Sigmoid colon (tissue), 6 donors: ENCODE measurements at regions not wholly inside any gene's neighbourhood (a gene's known extent, or its start where the extent isn't known, plus 50 kb on each side); places are given as distances from the start of the nearest gene placed in this dataset.
"Not testable (repeated sequence)": the region's sequence is repeated elsewhere in the genome, so short reads cannot be mapped to it uniquely, and the experiment has no call there.

Source experiments
- DNase-seq: peaks from one replicate; pipeline ENCODE4 v3.0.0-alpha.2; 2019
- H3K27ac ChIP-seq, 4 donors: fragments of 200-600 bp; sonication (generic); one replicate each; pipeline ENCODE4 v1.5.1; 2016 to 2019; ENCODE audit warnings: mild to moderate bottlenecking in 1 of 4
- H3K27me3 ChIP-seq, 3 donors: fragments of 200-600 bp; sonication (generic); one replicate each; pipeline ENCODE4 v1.5.1; 2019; ENCODE audit warnings: mild to moderate bottlenecking in 1 of 3
- H3K36me3 ChIP-seq, 4 donors: fragments of 200-600 bp; sonication (generic); one replicate each; pipeline ENCODE4 v1.5.1; 2016 to 2019
- H3K4me1 ChIP-seq, 4 donors: fragments of 200-600 bp; sonication (generic); one replicate each; pipeline ENCODE4 v1.5.1; 2017 to 2019
- H3K4me3 ChIP-seq, 4 donors: fragments of 200-600 bp; sonication (generic); one replicate each; pipeline ENCODE4 v1.5.1; 2017 to 2019; ENCODE audit warnings: mild to moderate bottlenecking in 2 of 4, moderate library complexity in 1 of 4
- H3K9me3 ChIP-seq, 4 donors: fragments of 200-600 bp in 3 of 4; sonication (generic) in 3 of 4; one replicate each; pipeline versions ENCODE4 v1.5.1 to v1.6.1; 2013 to 2019
- CTCF ChIP-seq, 4 experiments: fragments of 450-650 bp in 3 of 4; fragments of 200-600 bp in 1 of 4; IDR thresholded peaks; one replicate each; pipeline ENCODE4 v1.5.1; 2016 to 2019; ENCODE audit warnings: antibody characterized with exemption in 4 of 4, mild to moderate bottlenecking in 3 of 4, moderate library complexity in 2 of 4
- EP300 ChIP-seq, 4 donors: sonication (generic); formaldehyde crosslinking; IDR thresholded peaks; one replicate each; pipeline ENCODE4 v1.6.1; 2017; ENCODE audit warnings: antibody characterized with exemption in 4 of 4
- POLR2A ChIP-seq, 2 donors: fragments of 450-650 bp; IDR thresholded peaks; one replicate each; pipeline ENCODE4 v1.6.1; 2016; ENCODE audit warnings: antibody characterized with exemption in 2 of 2, mild to moderate bottlenecking in 2 of 2, moderate library complexity in 2 of 2
- POLR2AphosphoS5 ChIP-seq, 4 donors: sonication (generic); formaldehyde crosslinking; IDR thresholded peaks; one replicate each; pipeline ENCODE4 v1.6.1; 2017; ENCODE audit warnings: antibody characterized with exemption in 4 of 4
- WGBS, 2 donors: extraction: QIAGEN DNeasy Blood & Tissue Kit; methylation state at CpG; one replicate each; pipeline ENCODE4 v1.1.7; 2013; 5-methylcytosine and 5-hydroxymethylcytosine counted together
- intact Hi-C: fragments of 100-400 bp; cut with DNase I; formaldehyde crosslinking; loops from one replicate; pipeline ENCODE4 v1.15.1; 2023
- donor health status: healthy with polysubstance abuse.
- donor health status: healthy.

GRCh38 chr6:16991981-16992629 lies 109.7 kb upstream of the STMND1 start:
- intact Hi-C loops, result no loop called here
- TF ChIP-seq EP300 (IDR thresholded peaks at IDR 0.05), result no peak
- TF ChIP-seq CTCF (IDR thresholded peaks at IDR 0.05), result no peak
- TF ChIP-seq POLR2AphosphoS5 (IDR thresholded peaks at IDR 0.05), result no peak
- TF ChIP-seq POLR2A (IDR thresholded peaks at IDR 0.05), result no peak
- WGBS, 2 donors, result 42 to 62% methylated on average over 3 of the region's 3 CpGs
- peaks cover 0 to 4% (median 0%) of the 10 kb centered on the region in 4 donors for H3K9me3 ChIP-seq
- H3K4me3 ChIP-seq, result no peak overlapping the region
- H3K36me3 ChIP-seq, result no peaks in the 10 kb centered on the region
- no peaks in the 10 kb centered on the region for H3K27me3 ChIP-seq
- H3K4me1 ChIP-seq, result peaks cover 0 to 1% (median 0%) of the 10 kb centered on the region in 4 donors
- H3K27ac ChIP-seq, result no peak overlapping the region
- DNase-seq, result no peak

- H3K27ac ChIP-seq, H3K9me3 ChIP-seq, H3K27me3 ChIP-seq, H3K4me3 ChIP-seq, H3K36me3 ChIP-seq, intact Hi-C loops, DNase-seq: not testable (repeated sequence)
- WGBS, 2 donors, result 70 to 81% methylated on average over 3 of the region's 3 CpGs
- peaks cover 0 to 22% (median 18%) of the 10 kb centered on the region in 4 donors for H3K4me1 ChIP-seq
Measured at GRCh38 chr6:16989976-16990375, 111.9 kb upstream of the STMND1 start.

- Histone ChIP-seq H3K36me3 (no peaks in the 10 kb centered on the region), H3K9me3 (peaks cover 0 to 4% (median 0%) of the 10 kb centered on the region in 4 donors), H3K4me1 (peaks cover 0 to 23% (median 19%) of the 10 kb centered on the region in 4 donors), H3K27ac (no peak overlapping the region), H3K4me3 (no peak overlapping the region), H3K27me3 (no peaks in the 10 kb centered on the region)
- 92 to 98% methylated on average over 2 of the region's 2 CpGs for WGBS, 2 donors
- no peak for DNase-seq
- TF ChIP-seq POLR2A (IDR thresholded peaks at IDR 0.05) (no peak), POLR2AphosphoS5 (IDR thresholded peaks at IDR 0.05) (no peak), CTCF (IDR thresholded peaks at IDR 0.05) (no peak), EP300 (IDR thresholded peaks at IDR 0.05) (no peak)
- intact Hi-C loops, result no loop called here
Measured at GRCh38 chr6:16989382-16989781, 112.5 kb upstream of the STMND1 start.

GRCh38 chr6:16987996-16988395 lies 113.9 kb upstream of the STMND1 start:
- no peak for DNase-seq
- H3K27me3 ChIP-seq, result no peaks in the 10 kb centered on the region
- H3K9me3 ChIP-seq, result peaks cover 0 to 4% (median 0%) of the 10 kb centered on the region in 4 donors
- WGBS, 2 donors, result 68 to 86% methylated on average over 1 of the region's 1 CpG
- TF ChIP-seq POLR2A (IDR thresholded peaks at IDR 0.05) (no peak), CTCF (IDR thresholded peaks at IDR 0.05) (no peak), POLR2AphosphoS5 (IDR thresholded peaks at IDR 0.05) (no peak), EP300 (IDR thresholded peaks at IDR 0.05) (no peak)
- H3K4me3 ChIP-seq, result no peak overlapping the region
- peaks cover 0 to 23% (median 19%) of the 10 kb centered on the region in 4 donors for H3K4me1 ChIP-seq
- H3K27ac ChIP-seq, result peak overlapping the region in 1 of 4 donors; percentile 81
- no peaks in the 10 kb centered on the region for H3K36me3 ChIP-seq
- intact Hi-C loops, result no loop called here

GRCh38 chr6:16985513-16986284 lies 116.2 kb upstream of the STMND1 start:
- H3K9me3 ChIP-seq, result peaks cover 0 to 4% (median 0%) of the 10 kb centered on the region in 4 donors
- H3K27me3 ChIP-seq, result no peaks in the 10 kb centered on the region
- peaks cover 0 to 23% (median 19%) of the 10 kb centered on the region in 4 donors for H3K4me1 ChIP-seq
- DNase-seq, result peak; percentile 70
- H3K36me3 ChIP-seq, result no peaks in the 10 kb centered on the region
- WGBS, 2 donors, result 44 to 55% methylated on average over 10 of the region's 10 CpGs
- H3K4me3 ChIP-seq, result peak overlapping the region in 3 of 4 donors; percentile 16 to 25 (median 20)
- intact Hi-C loops, result no loop called here
- TF ChIP-seq EP300 (IDR thresholded peaks at IDR 0.05), result peak in 2 of 4 donors; percentile 29 to 60
- peak; percentile 33 to 70 (median 48) for TF ChIP-seq POLR2AphosphoS5 (IDR thresholded peaks at IDR 0.05)
- TF ChIP-seq POLR2A (IDR thresholded peaks at IDR 0.05), result no peak
- no peak for TF ChIP-seq CTCF (IDR thresholded peaks at IDR 0.05)
- H3K27ac ChIP-seq, result peak overlapping the region; percentile 70 to 81 (median 74)
